K562 (cell line): ENCODE measurements at regions not wholly inside any gene's neighbourhood (a gene's known extent, or its start where the extent isn't known, plus 50 kb on each side); places are given as distances from the start of the nearest gene placed in this dataset.

ENCODE experiments used
- ATAC-seq: fragments of 200-7000 bp; cut with Tn5 transposase; 3 replicates; pipeline ENCODE4 v1.9.1; 2020; ENCODE audit warnings: moderate library complexity
- BruUV-seq: library from RNA; stranded (reverse); fragments of 400-500 nt; replicated peaks from 2 replicates; lab custom pipeline; 2021; lab: Mats Ljungman, UMichigan
- CTCF ChIA-PET: fragments of 300-600 bp; formaldehyde crosslinking; extraction: SDS; loops from one replicate; lab custom pipeline; 2021; ENCODE audit warnings: low intra/inter-chr PET ratio; lab: Yijun Ruan, JAX
- POLR2A ChIA-PET: fragments of 300-600, 350-650 bp; sonication (Branson Sonifier 250); formaldehyde crosslinking; extraction: SDS; loops from one replicate; lab custom pipeline; 2021; ENCODE audit warnings: antibody characterized with exemption, inconsistent platforms; lab: Yijun Ruan, JAX
- DNase-seq, 4 experiments: peaks; one replicate each; pipeline versions ENCODE4 v3.0.0 to v3.0.0-alpha.2; 2011 to 2018; ENCODE audit warnings: low spot score in 3 of 4, mixed read lengths in 3 of 4; ENCODE audit errors: extremely low read depth in 1 of 4
- FAIRE-seq: peaks from 2 replicates; lab custom pipeline; 2011; peaks lifted over from hg19 to GRCh38; lab: Jason Lieb, UNC
- H2AFZ ChIP-seq: 2 replicates; pipeline ENCODE4 v1.6.0; 2011; ENCODE audit warnings: low read depth, low read length, control low read depth, inconsistent platforms
- H3K27ac ChIP-seq: fragments of 200-600 bp; 3 replicates; pipeline ENCODE4 v1.8.0; 2011; ENCODE audit warnings: low read depth, mild to moderate bottlenecking, control low read depth, inconsistent platforms, low read length, moderate library complexity, mixed read lengths; ENCODE audit errors: extremely low read depth
- H3K27me3 ChIP-seq, 2 experiments: fragments of 300-600 bp in 1 of 2; 2 replicates in 1 of 2; 3 replicates in 1 of 2; pipeline versions ENCODE4 v1.6.0 to v1.8.0; 2011; ENCODE audit warnings: inconsistent platforms in 2 of 2, low read length in 2 of 2, mild to moderate bottlenecking in 1 of 2, mixed read lengths in 1 of 2, moderate library complexity in 1 of 2; ENCODE audit not compliant: control insufficient read depth in 2 of 2, insufficient read depth in 2 of 2
- H3K36me3 ChIP-seq: fragments of 300-600 bp; 3 replicates; pipeline ENCODE4 v1.8.0; 2011; ENCODE audit warnings: mild to moderate bottlenecking, low read length, inconsistent platforms; ENCODE audit not compliant: control insufficient read depth, insufficient read depth
- H3K4me1 ChIP-seq, 2 experiments: fragments of 200-600 bp in 1 of 2; replicated peaks in 1 of 2; 2 replicates in 1 of 2; 3 replicates in 1 of 2; pipeline versions ENCODE4 v1.5.1 to v1.8.0; 2011; ENCODE audit warnings: inconsistent platforms in 2 of 2, low read length in 2 of 2, mild to moderate bottlenecking in 1 of 2, mixed read lengths in 1 of 2, moderate library complexity in 1 of 2; ENCODE audit not compliant: control insufficient read depth in 2 of 2, insufficient read depth in 2 of 2
- H3K4me2 ChIP-seq: 2 replicates; pipeline ENCODE4 v1.6.1; 2011; ENCODE audit warnings: low read length, control low read depth, inconsistent platforms, mixed read lengths; ENCODE audit not compliant: insufficient read depth
- H3K4me3 ChIP-seq: fragments of 200-600 bp; sonication (generic), shearing (Covaris generic); 2 replicates; pipeline ENCODE4 v1.5.1; 2016; ENCODE audit warnings: control low read depth, inconsistent platforms
- H3K79me2 ChIP-seq: fragments of 200-600 bp; 3 replicates; pipeline ENCODE4 v1.8.0; 2011; ENCODE audit warnings: low read length, inconsistent platforms; ENCODE audit not compliant: control insufficient read depth, insufficient read depth
- H3K9ac ChIP-seq, 2 experiments: 2 replicates each; pipeline versions ENCODE4 v1.6.0 to v1.6.1; 2011; ENCODE audit warnings: low read depth in 2 of 2, low read length in 2 of 2, control low read depth in 1 of 2, inconsistent platforms in 1 of 2, mild to moderate bottlenecking in 1 of 2, mixed read lengths in 1 of 2; ENCODE audit not compliant: insufficient read depth in 1 of 2
- H3K9me1 ChIP-seq: one replicate; pipeline ENCODE4 v1.6.0; 2011; ENCODE audit warnings: inconsistent platforms, mild to moderate bottlenecking, low read length, moderate library complexity; ENCODE audit not compliant: control insufficient read depth, insufficient read depth
- H3K9me3 ChIP-seq: replicated peaks from 2 replicates; pipeline ENCODE4 v1.5.1; 2011; ENCODE audit warnings: low read depth, low read length, inconsistent platforms; ENCODE audit not compliant: control insufficient read depth, insufficient read depth
- H4K20me1 ChIP-seq: replicated peaks from 2 replicates; pipeline ENCODE4 v1.6.1; 2011; ENCODE audit warnings: low read length, inconsistent platforms, mixed read lengths; ENCODE audit not compliant: control insufficient read depth, insufficient read depth
- AFF4 ChIP-seq: sonication (generic); formaldehyde crosslinking; IDR thresholded peaks from 2 replicates; pipeline ENCODE4 v1.8.0; 2023; ENCODE audit warnings: mild to moderate bottlenecking, missing genetic modification reagents
- BCL6 ChIP-seq: fragments of 250-450 bp; sonication (Bioruptor Pico); IDR thresholded peaks from 2 replicates; pipeline ENCODE4 v1.4.0; 2020
- ELF2 ChIP-seq: fragments of 250-450 bp; sonication (Bioruptor Pico); IDR thresholded peaks from 2 replicates; pipeline ENCODE4 v1.5.0; 2021; ENCODE audit warnings: mild to moderate bottlenecking
- FOXJ2 ChIP-seq: fragments of 200-800 bp; sonication (Bioruptor generic); IDR thresholded peaks from 2 replicates; pipeline ENCODE4 v1.6.1; 2016; ENCODE audit warnings: missing genetic modification characterization, missing compliant biosample characterization
- HMBOX1 ChIP-seq: sonication (generic); IDR thresholded peaks from 2 replicates; pipeline ENCODE4 v1.6.1; 2016
- MAFF ChIP-seq: IDR thresholded peaks from 2 replicates; pipeline ENCODE4 v1.6.1; 2012; ENCODE audit warnings: low read length, improper control_type of control experiment
- NFXL1 ChIP-seq: fragments of 450-650 bp; formaldehyde crosslinking; IDR thresholded peaks from 2 replicates; pipeline ENCODE4 v1.4.0; 2021; ENCODE audit warnings: mild to moderate bottlenecking
- STAT5A ChIP-seq: IDR thresholded peaks from 2 replicates; pipeline ENCODE4 v1.6.1; 2012; ENCODE audit warnings: low read length, inconsistent platforms, borderline replicate concordance
- TEAD2 ChIP-seq: fragments of 450-650 bp; IDR thresholded peaks from 2 replicates; pipeline ENCODE4 v1.6.1; 2016; ENCODE audit warnings: missing genetic modification characterization, control low read depth, missing compliant biosample characterization
- ZNF318 ChIP-seq, 2 experiments: fragments of 450-650 bp; IDR thresholded peaks; 2 replicates each; pipeline ENCODE4 v1.6.1; 2016; ENCODE audit warnings: mild to moderate bottlenecking in 2 of 2, borderline replicate concordance in 1 of 2, low read depth in 1 of 2, moderate library complexity in 1 of 2
- ZNF583 ChIP-seq: fragments of 250-450 bp; sonication (Bioruptor Pico); IDR thresholded peaks from 2 replicates; pipeline ENCODE4 v1.4.0; 2020
- ZNF77 ChIP-seq: fragments of 250-450 bp; sonication (Bioruptor Pico); IDR thresholded peaks from 2 replicates; pipeline ENCODE4 v1.5.0; 2020
- in situ Hi-C: fragments of 300-500 bp; cut with MboI; formaldehyde crosslinking; loops from 4 replicates; pipeline ENCODE4 v1.15.0; 2018; ENCODE audit warnings: inconsistent platforms, mixed read lengths
- intact Hi-C: fragments of 100-400 bp; cut with micrococcal nuclease; formaldehyde crosslinking; loops from 2 replicates; pipeline ENCODE4 v1.14.2; 2022

- FAIRE-seq, result no peak
- H3K27me3 ChIP-seq, result no peaks in the 10 kb centered on the region
- H3K4me3 ChIP-seq, result no peak overlapping the region
- H3K79me2 ChIP-seq, result no peaks in the 10 kb centered on the region
- H3K4me2 ChIP-seq, result no peak overlapping the region
- H3K9me1 ChIP-seq, result no peaks in the 10 kb centered on the region
- intact Hi-C loops (no loop called here), in situ Hi-C loops (no loop called here)
- ChIA-PET POLR2A (no interaction called here), CTCF (no interaction called here)
- H3K4me1 ChIP-seq, result no peaks in the 10 kb centered on the region
- H4K20me1 ChIP-seq, result no peaks in the 10 kb centered on the region
- no peaks in the 10 kb centered on the region for H3K36me3 ChIP-seq
- no peak overlapping the region for H3K27ac ChIP-seq
- no peak overlapping the region for H3K9ac ChIP-seq
- DNase-seq, result no peak
- no peaks in the 10 kb centered on the region for H3K9me3 ChIP-seq
- no peak overlapping the region for H2AFZ ChIP-seq
- no peak for ATAC-seq
- no TSS peak for BruUV-seq
- TF ChIP-seq ELF2 (no peak), TEAD2 (tag) (no peak), NFXL1 (CRISPR knock-in tag) (no peak), STAT5A (no peak), AFF4 (CRISPR knock-in tag) (no peak), ZNF77 (CRISPR knock-in tag) (no peak), ZNF318 (IDR thresholded peaks at IDR 0.05; ENCODE audit: borderline replicate concordance in 1 of 2, low read depth in 1 of 2) (no peak), MAFF (no peak), ZNF583 (CRISPR knock-in tag) (no peak), BCL6 (CRISPR knock-in tag) (no peak), FOXJ2 (no peak), HMBOX1 (no peak)
Measured at GRCh38 chr4:136302566-136302965, 1229.7 kb downstream of the PCDH18 start.
